ENCODE measurements at regions not wholly inside any gene's neighbourhood (a gene's known extent, or its start where the extent isn't known, plus 50 kb on each side); places are given as distances from the start of the nearest gene placed in this dataset.
A peak's percentile ranks its signal among the peaks of the same experiment; 100 is the strongest.
"Not testable (repeated sequence)": the region's sequence is repeated elsewhere in the genome, so short reads cannot be mapped to it uniquely, and the experiment has no call there.

DNA sequence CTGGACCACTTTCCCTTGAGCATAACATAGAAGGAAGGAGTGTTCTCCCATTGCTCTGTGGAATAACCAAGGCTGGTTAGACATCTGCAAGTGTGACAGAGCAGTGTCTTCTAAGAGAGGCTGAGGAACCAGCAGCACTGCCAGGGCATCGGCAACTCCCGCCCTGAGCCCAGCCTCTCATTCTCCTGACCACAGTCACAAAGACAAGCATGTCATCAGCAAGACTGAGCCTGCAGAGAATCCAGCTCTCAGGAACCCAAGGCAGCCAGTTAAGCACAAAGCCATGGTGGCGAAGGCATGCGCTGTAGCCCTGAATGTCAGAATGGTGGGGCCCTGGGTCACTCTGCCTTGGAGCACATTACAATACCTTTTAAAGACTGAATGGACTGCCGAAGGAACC, 253.9 kb downstream of the AGTPBP1 start:
- no peak for DNase-seq (ENCODE audit: low read depth in 2 of 3, low spot score in 2 of 3)

DNA sequence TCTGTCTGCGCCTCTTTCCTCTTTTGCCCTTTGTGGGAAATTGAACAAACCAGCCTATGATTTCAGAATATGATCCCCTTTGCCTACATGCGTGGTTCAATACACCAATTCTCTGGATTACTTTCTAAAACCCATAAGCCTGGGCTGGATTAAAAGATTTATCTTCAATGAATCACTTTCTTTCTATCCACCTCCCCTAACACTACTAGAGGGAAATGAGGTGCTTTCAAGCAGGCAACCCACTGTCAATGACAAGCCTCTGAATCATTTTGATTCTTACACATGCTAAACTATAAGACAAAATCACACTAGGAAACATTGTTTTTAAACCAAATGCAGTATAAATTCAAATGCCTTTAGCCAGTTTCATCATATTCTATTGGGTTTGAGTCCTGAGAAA, 257.5 kb downstream of the AGTPBP1 start:
- no peak for DNase-seq (ENCODE audit: low read depth in 2 of 3, low spot score in 2 of 3)

DNA sequence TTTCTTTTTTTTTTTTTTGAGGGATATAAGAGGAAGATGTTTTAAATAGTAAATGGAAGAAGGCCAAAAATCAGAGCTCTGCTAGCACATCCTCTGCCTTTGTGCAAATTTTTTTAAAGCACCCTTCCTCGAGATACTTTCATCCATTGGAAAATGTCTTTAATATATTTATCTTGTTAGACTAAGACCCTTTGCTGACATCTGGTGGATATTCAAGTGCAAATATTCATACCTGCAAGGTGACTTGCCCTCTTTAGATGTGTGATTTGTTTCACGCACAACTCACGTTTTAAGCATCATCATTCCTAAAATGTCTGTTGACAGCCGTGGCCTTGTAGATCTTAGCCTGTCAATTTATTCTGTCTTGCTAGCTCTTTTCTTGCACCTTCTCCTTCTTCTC, 258.5 kb downstream of the AGTPBP1 start:
- peak in 1 of 3 donors; percentile 10 for DNase-seq (ENCODE audit: low read depth in 2 of 3, low spot score in 2 of 3)

DNA sequence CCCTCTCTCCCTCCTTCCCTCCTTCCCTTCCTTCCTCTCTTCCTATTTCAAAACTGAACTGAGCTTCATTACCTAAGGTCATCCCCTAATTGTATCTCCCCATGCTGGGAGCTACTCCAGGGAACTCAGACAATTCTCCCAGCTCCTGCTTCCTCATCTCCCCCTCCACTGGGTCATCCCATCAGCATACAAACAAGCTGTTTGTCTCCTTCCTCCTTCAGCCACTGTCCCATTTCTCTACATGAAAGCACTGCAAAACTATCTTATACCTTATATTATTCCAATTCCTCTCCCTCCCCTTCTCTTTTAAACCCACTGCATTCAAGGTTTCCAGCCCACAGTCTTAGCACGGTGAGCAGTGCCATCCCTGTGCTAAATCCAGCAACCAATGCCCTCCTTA, 262.4 kb downstream of the AGTPBP1 start:
- DNase-seq (ENCODE audit: low read depth in 2 of 3, low spot score in 2 of 3): no peak

DNA sequence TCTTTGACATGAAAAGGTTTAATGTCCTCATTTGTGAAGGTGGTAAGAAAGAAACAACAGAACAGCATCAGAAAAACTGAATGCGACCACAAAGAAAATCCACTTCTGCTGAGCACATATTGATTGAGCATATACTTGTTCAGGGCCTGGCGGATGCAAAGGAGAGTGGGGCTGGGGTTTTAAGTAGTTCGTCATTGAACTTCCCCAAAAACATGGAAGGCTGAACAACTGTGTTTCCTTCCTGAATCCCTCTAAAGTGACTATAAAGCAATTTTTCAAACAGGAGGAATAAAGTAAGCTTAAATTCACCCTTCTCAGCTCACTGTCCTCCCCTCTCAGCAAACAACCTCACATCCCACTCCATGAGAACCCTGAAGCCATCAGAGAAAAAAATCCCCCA, 262.9 kb downstream of the AGTPBP1 start:
- no peak for DNase-seq (ENCODE audit: low read depth in 2 of 3, low spot score in 2 of 3)

DNA sequence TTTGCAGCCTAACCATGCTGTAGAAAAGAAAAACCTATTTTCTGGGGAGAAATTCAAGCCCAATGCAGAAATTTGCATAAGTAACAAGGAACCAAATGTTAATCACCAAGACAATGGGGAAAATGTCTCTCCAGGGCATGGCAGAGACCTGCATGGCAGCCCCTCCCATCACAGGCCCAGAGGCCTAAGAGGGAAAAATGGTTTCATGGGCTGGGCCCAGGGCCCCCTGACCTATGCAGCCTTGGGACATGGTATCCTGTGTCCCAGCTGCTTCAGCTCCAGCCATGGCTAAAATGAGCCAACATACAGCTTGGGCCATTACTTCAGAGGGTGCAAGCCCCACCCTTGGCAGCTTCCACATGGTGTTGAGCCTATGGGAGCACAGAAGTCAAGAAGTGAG, 266.9 kb downstream of the AGTPBP1 start:
- DNase-seq (ENCODE audit: low read depth in 2 of 3, low spot score in 2 of 3): not testable (repeated sequence)

DNA sequence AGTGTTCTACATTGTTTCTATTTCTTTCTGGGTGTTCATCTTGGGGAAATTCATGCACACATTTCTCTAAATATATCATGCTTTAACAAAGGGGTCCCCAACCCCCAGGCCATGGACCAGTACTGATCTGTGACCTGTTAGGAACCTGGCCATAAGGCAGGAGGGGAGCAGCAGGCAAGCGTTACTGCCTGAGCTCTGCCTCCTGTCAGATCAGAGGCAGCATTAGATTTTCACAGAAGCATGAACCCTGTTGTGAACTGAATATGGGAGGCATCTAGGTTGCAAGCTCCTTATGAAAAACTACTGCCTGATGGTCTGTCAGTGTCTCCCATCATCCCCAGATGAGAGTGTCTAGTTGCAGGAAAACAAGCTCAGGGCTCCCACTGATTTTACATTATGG, 270.0 kb downstream of the AGTPBP1 start:
- no peak for DNase-seq (ENCODE audit: low read depth in 2 of 3, low spot score in 2 of 3)

DNA sequence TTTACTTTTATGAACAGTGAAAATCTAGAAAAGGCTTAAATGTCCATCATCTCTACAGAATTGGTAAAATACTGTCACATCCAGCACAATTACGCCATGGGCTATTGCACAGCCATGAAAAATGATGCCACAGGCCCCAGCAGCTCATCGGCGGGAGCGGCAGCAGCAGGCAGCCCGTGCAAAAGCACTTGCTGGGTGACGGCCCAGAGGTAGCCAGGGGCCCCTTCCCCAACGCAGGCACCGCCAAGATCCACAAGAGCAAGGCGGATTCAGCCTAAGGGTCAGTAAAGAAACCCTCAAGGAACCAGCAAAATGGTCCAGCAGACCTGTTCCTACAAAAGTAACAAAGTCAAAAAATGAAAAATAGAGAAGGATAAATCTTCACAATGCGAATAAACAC, 272.7 kb downstream of the AGTPBP1 start:
- no peak for DNase-seq (ENCODE audit: low read depth in 2 of 3, low spot score in 2 of 3)

DNA sequence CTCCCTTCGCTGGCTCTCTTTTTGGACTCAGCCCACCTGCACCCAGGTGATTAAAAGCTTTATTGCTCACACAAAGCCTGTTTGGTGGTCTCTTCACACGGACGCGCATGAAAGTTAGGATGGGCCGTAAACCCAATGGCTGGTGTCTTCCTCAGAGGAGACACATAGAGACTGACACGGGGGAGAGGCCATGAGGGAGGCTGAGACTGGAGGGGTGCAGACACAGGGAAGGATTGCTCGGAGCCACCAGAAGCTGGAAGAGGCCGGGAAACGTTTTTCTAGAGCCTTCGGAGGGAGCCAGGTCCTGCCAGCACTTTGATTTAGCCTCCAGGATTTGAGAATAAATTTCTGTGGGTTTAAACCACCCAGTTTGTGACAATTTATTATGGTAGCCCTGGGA, 274.9 kb downstream of the AGTPBP1 start:
- no peak for DNase-seq (ENCODE audit: low read depth in 2 of 3, low spot score in 2 of 3)

DNA sequence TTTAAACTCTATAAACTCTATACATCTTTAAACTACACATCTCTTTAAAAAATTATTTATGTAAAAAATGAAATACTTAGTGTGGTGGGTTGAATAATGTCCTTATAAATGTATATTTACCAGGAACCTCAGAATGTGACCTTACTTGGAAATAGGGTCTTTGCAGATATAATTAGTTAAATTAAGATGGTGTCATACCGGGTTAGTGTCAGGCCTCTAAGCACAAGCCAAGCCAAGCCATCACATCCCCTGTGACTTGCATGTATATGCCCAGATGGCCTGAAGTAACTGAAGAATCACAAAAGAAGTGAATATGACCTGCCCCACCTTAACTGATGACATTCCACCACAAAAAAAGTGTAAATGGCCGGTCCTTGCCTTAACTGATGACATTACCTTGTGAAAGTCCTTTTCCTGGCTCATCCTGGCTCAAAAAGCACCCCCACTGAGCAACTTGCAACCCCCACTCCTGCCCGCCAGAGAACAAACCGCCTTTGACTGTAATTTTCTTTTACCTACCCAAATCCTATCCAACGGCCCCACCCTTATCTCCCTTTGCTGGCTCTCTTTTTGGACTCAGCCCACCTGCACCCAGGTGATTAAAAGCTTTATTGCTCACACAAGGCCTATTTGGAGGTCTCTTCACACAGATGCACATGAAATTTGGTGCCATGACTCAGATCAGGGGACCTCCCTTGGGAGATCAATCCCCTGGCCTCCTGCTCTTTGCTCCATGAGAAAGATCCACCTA, 283.5 kb downstream of the AGTPBP1 start:
- not testable (repeated sequence) for DNase-seq (ENCODE audit: low read depth in 2 of 3, low spot score in 2 of 3)

DNA sequence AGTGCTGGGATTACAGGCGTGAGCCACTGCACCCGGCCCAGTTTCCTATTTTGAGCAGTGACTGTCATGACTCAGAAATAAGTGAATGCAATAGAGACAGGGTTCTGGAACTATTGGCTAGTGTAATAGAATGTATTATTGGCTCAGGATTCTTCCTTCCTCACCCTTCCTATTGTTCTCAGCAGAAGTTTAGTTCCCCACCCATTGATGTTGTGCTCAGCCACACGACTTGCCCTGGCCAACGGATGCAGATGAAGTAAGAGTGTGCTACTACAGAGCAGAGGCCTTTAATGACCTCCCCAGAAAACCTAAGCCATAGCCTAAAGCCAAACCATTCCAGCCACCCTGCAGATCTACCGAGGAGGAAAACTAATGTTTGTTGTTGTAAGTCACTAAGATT, 287.9 kb downstream of the AGTPBP1 start:
- no peak for DNase-seq (ENCODE audit: low read depth in 2 of 3, low spot score in 2 of 3)

DNA sequence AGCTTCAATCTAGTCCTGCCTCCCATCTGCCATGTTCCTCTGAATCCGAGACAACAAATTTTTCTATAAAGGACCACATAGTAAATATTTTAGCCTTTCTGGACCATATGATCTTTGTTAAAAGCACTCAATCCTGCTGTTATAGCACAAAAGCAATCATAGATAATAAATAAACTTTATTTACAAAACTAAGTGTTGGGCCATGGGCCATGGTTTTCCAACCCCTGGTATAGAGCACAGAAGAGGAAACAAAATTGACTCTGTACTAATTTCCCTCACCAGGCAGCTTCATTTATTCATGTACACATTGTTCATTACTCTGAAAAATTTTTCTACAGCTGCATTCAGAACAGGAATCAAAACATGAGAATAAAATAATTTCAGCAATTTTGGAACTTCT, 288.9 kb downstream of the AGTPBP1 start:
- DNase-seq (ENCODE audit: low read depth in 2 of 3, low spot score in 2 of 3): no peak

DNA sequence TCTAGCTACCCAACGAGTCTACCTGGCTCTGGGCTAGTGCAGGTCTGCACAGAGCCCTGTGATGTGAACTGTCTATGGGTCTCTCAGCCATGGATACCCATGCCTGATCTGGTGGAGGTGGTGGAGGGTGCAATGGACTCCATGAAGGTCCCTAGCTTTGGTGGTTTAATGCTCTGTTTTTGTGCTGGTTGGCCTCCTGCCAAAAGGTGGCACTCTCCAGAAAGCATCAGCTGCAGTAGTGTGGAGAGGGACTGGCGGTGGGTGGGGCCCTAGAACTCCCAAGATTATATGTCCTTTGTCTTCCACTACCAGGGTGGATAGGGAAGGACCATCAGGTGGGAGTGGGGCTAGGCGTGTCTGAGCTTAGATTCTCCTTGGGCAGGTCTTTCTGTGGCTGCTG, 290.1 kb downstream of the AGTPBP1 start:
- no peak for DNase-seq (ENCODE audit: low read depth in 2 of 3, low spot score in 2 of 3)

DNA sequence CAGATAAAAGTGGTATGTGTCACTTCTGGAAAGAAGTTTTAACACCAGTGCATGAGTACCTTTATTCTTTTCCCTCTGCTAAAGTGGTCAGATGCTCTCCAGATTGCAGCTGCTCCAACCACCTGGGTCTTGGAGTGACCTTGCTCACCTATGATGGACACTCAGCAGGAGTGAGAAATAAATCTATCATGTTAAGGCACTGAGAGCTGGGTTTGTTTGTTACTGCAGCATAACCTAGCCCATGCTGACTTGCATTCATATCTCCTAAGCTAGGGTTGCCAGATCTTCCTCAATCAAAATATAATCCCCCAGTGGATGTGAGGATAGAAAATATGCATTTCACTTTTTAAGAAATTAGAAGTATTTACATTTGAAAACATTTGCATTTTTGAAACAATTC, 295.9 kb downstream of the AGTPBP1 start:
- DNase-seq (ENCODE audit: low read depth in 2 of 3, low spot score in 2 of 3): no peak

DNA sequence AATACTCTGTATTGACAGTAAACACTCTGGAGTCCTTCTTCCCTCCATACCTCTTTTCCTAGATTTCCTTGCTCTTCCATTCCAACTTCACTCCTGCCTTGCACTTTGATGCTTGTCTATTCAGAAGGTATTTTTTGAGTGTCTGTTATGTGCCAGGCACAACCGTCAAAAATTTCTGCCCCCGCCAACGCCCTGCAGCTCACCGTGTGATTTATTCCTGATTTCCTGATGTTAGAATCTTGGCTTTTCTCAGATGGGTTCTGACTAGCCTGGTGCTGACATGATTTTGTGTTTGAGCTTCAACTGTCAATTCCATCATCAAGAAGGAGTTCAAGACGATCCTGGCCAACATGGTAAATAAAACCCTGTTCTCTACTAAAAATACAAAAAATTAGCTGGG, 297.5 kb downstream of the AGTPBP1 start:
- no peak for DNase-seq (ENCODE audit: low read depth in 2 of 3, low spot score in 2 of 3)

DNA sequence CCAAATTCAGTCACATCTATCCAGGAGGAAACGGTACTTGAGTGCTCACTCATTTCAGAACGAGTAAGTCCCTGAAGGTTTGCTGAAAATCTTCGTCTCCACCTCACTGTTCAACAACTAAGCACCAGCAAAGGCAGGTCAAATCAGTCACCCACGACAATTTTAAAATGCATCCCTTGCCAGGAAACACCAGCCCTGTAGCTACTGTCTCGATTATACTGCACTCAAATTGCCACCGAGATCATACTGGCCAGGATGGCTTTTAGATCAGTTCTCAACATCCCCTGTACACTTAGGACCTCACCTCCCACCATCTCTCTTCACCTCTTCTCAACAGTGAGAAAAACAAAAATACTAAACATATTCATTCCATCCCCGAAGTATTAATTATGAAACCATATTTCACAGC, 298.6 kb downstream of the AGTPBP1 start:
- no peak for DNase-seq (ENCODE audit: low read depth in 2 of 3, low spot score in 2 of 3)

DNA sequence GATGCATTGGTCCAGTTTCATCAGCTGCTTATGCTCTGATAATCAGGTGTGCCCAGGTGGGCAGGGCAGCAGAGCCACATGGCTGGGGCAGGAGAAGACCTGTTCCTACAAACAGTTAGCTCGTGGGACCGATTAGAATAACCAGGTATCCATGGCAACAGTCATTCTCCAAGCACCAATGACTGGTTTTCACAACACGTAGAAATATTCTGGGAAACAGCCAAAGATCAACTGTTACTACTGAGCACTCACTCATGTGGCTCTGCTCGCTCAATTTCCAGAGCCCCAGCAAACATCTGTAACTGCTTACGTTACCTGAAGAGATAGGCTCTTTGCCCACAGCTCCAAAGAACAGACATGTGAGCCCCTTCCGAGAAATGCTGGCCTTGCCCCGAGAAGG, 302.0 kb downstream of the AGTPBP1 start:
- DNase-seq (ENCODE audit: low read depth in 2 of 3, low spot score in 2 of 3): no peak

DNA sequence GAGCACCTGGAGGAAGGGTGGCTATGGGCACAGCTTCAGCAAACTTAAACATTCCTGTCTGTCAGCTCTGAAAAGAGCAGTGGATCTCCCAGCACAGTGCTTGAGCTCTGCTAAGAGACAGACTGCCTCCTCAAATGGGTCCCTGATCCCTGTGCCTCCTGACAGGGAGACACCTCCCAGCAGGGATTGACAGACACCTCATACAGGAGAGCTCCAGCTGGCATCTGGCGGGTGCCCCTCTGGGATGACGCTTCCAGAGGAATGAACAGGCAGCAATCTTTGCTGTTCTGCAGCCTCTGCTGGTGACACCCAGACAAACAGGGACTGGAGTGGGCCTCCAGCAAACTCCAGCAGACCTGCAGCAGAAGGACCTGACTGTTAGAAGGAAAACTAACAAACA, 307.8 kb downstream of the AGTPBP1 start:
- not testable (repeated sequence) for DNase-seq (ENCODE audit: low read depth in 2 of 3, low spot score in 2 of 3)

DNA sequence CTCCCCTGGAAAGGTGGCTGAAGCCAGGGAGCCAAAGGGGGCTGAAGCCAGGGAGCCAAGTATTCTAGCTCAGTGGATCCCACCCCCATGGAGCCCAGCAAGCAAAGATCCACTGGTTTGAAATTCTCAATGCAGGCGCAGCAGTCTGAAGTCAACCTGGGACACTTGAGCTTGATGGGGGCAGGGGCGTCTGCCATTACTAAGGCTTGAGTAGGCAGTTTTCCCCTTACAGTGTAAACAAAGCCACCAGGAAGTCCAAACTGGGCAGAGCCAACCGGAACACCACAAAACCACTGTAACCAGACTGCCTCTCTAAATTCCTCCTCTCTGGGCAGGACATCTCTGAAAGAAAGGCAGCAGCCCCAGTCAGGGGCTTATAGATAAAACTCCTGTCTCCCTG, 308.2 kb downstream of the AGTPBP1 start:
- peak in 1 of 3 donors; percentile 16 for DNase-seq (ENCODE audit: low read depth in 2 of 3, low spot score in 2 of 3)

DNA sequence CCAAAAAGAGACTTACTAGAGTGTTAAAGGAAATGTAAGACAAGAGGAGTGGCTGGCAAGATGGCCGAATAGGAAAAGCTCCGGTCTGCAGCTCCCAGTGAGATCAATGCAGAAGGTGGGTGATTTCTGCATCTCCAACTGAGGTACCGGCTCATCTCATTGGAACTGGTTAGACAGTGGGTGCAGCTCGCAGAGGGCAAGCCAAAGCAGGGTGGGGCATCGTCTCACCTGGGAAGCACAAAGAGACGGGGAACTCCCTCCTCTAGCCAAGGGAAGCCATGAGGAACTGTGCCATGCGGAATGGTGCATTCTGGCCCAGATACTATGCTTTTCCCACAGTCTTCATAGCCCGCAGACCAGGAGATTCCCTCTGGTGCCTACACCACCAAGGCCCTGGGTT, 308.7 kb downstream of the AGTPBP1 start:
- no peak for DNase-seq (ENCODE audit: low read depth in 2 of 3, low spot score in 2 of 3)

DNA sequence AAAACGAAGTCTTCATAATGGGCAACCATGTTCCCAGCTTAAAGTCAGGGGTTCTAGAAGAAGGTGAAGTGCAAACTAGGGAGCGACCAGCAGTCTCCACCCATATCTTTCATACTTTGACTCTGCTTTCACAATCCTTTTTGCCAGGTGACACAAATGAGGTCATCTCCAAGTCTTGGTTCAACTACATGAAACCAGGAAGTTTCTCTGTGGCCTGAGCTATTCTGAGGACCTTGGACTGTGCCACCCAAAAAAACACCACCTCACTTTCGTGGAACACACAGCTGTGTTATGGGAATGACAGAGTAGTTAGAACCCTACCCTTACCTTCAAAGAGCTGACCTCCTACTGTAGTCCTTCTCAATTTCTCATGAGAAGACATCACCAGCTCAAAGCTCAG, 309.2 kb downstream of the AGTPBP1 start:
- no peak for DNase-seq (ENCODE audit: low read depth in 2 of 3, low spot score in 2 of 3)

DNA sequence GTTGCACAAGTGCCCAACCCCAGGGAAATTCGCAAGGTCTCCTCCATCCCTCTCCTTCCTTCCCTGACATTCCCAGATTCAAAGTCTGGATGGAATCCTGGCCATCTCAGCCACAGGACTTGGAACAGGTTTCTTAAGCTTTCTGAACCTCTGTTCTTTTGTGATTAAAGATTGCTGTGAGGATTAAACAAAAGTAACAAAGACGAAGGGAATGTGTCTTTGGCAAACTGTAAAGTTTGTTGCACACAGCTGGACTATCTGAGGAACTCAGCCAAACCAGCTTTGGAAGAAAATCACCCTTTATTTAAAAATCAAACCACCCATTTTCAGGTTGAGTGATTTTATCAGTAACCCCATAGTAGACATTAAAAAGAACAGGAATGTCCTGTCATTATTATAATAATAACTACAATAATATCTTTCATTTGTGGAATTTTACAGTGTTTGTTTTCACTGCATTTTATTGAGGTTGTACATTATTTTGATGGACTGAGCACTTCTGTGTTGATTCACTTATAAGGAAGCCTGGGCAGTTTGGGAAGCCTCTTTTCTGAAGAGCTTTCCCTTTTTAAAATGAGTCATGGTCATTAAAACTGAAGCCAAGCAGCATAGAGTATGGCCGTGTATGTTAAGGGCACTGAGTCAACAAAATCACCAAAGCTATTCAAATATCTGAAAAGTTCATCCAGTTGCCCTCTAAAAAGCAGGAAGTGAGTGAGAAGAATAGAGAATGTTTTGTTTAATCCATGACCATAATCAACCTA, 310.2 kb downstream of the AGTPBP1 start:
- DNase-seq (ENCODE audit: low read depth in 2 of 3, low spot score in 2 of 3): no peak

Data from hematopoietic multipotent progenitor cell (in vitro differentiated cells).